Progenitor cell of endocrine pancreas (in vitro differentiated cells): ENCODE measurements at regions not wholly inside any gene's neighbourhood (a gene's known extent, or its start where the extent isn't known, plus 50 kb on each side); places are given as distances from the start of the nearest gene placed in this dataset.
"Not testable (repeated sequence)": the region's sequence is repeated elsewhere in the genome, so short reads cannot be mapped to it uniquely, and the experiment has no call there.

Experiments used
- DNase-seq: peaks from one replicate; pipeline ENCODE4 v3.0.0; 2021; ENCODE audit warnings: low spot score; ENCODE audit not compliant: unreplicated experiment
- H3K27ac Mint-ChIP-seq: 2 replicates; pipeline ENCODE4 v1.8.0; 2021; ENCODE audit warnings: mild to moderate bottlenecking, moderate library complexity, mixed read lengths
- H3K27me3 Mint-ChIP-seq: 2 replicates; pipeline ENCODE4 v1.8.0; 2021; ENCODE audit warnings: mixed read lengths
- H3K36me3 Mint-ChIP-seq: 2 replicates; pipeline ENCODE4 v1.8.0; 2022; ENCODE audit warnings: mixed read lengths; ENCODE audit not compliant: insufficient read depth
- H3K4me1 Mint-ChIP-seq: 2 replicates; pipeline ENCODE4 v1.8.0; 2021; ENCODE audit warnings: low read depth, mixed read lengths
- H3K4me3 Mint-ChIP-seq: 2 replicates; pipeline ENCODE4 v1.8.0; 2021; ENCODE audit warnings: low read depth, mild to moderate bottlenecking, moderate library complexity, mixed read lengths
- H3K9me3 Mint-ChIP-seq: 2 replicates; pipeline ENCODE4 v1.8.0; 2021; ENCODE audit warnings: low read depth, mixed read lengths
- CTCF ChIP-seq: fragments of 200-600 bp; sonication (generic); IDR thresholded peaks from one replicate; pipeline ENCODE4 v1.5.0; 2021; ENCODE audit warnings: antibody characterized with exemption, mild to moderate bottlenecking; ENCODE audit not compliant: unreplicated experiment

DNA sequence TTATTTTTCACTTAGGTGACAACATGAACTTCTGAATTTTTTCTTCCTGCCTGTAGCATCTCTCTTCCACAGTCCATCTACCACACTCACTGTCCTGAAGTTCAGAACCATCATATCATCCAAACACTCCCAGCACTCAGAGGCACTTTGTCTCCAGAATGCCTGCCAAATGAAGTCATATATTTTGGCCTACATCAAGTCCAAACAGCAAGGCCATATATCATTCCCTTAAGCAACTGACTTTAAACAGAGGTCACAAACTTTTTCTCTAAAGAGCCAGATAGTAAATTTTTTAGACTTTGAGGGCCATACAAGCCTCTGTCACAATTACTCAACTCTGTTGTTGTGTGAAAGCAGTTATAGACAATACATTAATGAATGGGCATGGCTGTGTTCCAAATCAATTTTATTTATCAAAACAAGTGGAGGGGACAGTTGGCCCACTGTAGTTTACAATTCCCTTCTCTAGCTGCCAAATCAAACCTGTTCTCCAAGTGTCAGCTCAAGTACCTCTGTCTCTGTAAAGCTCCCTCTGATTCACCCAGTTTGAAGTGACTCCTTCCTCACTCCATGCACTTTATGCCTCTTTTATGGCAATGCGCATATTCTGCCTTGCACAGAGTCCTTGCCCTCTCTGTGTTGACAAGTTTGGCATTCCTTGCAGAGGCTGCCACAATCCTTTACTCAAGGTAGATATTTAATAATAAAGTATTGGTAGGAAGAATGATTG, 305.7 kb downstream of the FZD1 start:
- no peak overlapping the region for H3K4me3 Mint-ChIP-seq
- H3K4me1 Mint-ChIP-seq = peaks cover 33% of the 10 kb centered on the region
- DNase-seq = no peak
- no peaks in the 10 kb centered on the region for H3K36me3 Mint-ChIP-seq
- no peaks in the 10 kb centered on the region for H3K9me3 Mint-ChIP-seq
- no peak overlapping the region for H3K27ac Mint-ChIP-seq
- no peak for TF ChIP-seq CTCF
- no peaks in the 10 kb centered on the region for H3K27me3 Mint-ChIP-seq

GRCh38 chr7:91570560-91570959, 306.3 kb downstream of the FZD1 start:
- Mint-ChIP-seq H3K27ac (no peak overlapping the region), H3K9me3 (no peaks in the 10 kb centered on the region), H3K36me3 (no peaks in the 10 kb centered on the region), H3K4me3 (no peak overlapping the region), H3K4me1 (peaks cover 28% of the 10 kb centered on the region), H3K27me3 (no peaks in the 10 kb centered on the region)
- no peak for DNase-seq
- no peak for TF ChIP-seq CTCF

- H3K4me1 Mint-ChIP-seq = peaks cover 18% of the 10 kb centered on the region
- TF ChIP-seq CTCF = no peak
- no peak overlapping the region for H3K27ac Mint-ChIP-seq
- peaks cover 5% of the 10 kb centered on the region for H3K9me3 Mint-ChIP-seq
- H3K27me3 Mint-ChIP-seq = no peaks in the 10 kb centered on the region
- no peak overlapping the region for H3K4me3 Mint-ChIP-seq
- peaks cover 3% of the 10 kb centered on the region for H3K36me3 Mint-ChIP-seq
- DNase-seq = no peak
These were observed 307.4 kb downstream of the FZD1 start for GRCh38 chr7:91571601-91572000.

DNA sequence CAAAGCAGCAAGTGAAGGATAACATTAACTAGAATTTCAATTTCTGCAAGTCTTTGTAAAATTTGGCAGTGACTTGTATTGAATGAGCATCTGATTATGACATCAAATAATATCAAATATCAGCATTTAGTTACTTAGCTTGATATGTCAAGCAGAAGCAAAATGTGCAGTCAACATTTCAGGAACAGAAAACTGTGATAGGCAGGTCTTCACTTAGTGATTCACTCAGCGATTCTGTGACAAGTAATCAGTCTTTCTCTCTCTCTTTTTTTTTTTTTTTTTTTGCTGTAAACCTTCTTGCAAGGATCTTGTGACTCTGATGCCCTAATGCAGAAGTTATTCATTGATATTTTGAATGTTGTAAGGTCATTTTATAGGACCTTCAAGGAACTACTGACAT, 307.1 kb downstream of the MTERF1 start:
- H3K4me3 Mint-ChIP-seq = no peak overlapping the region
- no peak overlapping the region for H3K27ac Mint-ChIP-seq
- H3K27me3 Mint-ChIP-seq = no peaks in the 10 kb centered on the region
- no peak for TF ChIP-seq CTCF
- H3K9me3 Mint-ChIP-seq = peaks cover 8% of the 10 kb centered on the region
- peaks cover 6% of the 10 kb centered on the region for H3K36me3 Mint-ChIP-seq
- H3K4me1 Mint-ChIP-seq = peaks cover 5% of the 10 kb centered on the region
- no peak for DNase-seq

GRCh38 chr7:91576459-91576858, 304.0 kb downstream of the MTERF1 start:
- not testable (repeated sequence) for DNase-seq, H3K4me3 Mint-ChIP-seq, H3K27ac Mint-ChIP-seq, H3K9me3 Mint-ChIP-seq, H3K36me3 Mint-ChIP-seq, H3K4me1 Mint-ChIP-seq, H3K27me3 Mint-ChIP-seq

- Mint-ChIP-seq H3K36me3 (peaks cover 6% of the 10 kb centered on the region), H3K27me3 (no peaks in the 10 kb centered on the region), H3K9me3 (peaks cover 8% of the 10 kb centered on the region), H3K27ac (no peak overlapping the region), H3K4me1 (peaks cover 5% of the 10 kb centered on the region), H3K4me3 (no peak overlapping the region)
- no peak for DNase-seq
- no peak for TF ChIP-seq CTCF
These were observed 300.7 kb downstream of the MTERF1 start for GRCh38 chr7:91579837-91580236.
